GM12872 (cell line): ENCODE measurements at regions not wholly inside any gene's neighbourhood (a gene's known extent, or its start where the extent isn't known, plus 50 kb on each side); places are given as distances from the start of the nearest gene placed in this dataset.
A peak's percentile ranks its signal among the peaks of the same experiment; 100 is the strongest.

Source experiments
- CTCF ChIP-seq: IDR thresholded peaks from 3 replicates; pipeline ENCODE4 v1.5.1; 2011; ENCODE audit warnings: low read depth, mild to moderate bottlenecking, low read length, moderate library complexity; ENCODE audit not compliant: insufficient read depth

DNA sequence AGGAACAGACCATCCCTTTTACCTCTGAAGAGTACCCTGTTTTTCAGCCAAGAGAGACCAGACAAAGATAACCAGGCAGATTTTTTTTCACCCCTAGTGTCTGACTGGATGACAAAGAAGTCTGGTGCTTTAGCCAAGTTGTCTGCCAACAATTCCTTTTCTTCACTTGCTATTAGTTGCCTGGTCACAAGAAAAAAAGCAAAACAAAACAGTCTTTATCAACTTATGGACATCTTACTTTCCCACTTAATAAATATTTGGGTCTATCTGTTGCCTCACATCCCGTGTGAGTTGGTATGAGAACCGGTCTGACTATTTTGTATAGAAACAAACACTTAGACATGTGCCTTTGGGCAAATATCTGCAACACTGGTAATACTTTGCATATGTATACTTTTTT lies 662.9 kb downstream of the PLPP3 start:
- no peak for TF ChIP-seq CTCF

DNA sequence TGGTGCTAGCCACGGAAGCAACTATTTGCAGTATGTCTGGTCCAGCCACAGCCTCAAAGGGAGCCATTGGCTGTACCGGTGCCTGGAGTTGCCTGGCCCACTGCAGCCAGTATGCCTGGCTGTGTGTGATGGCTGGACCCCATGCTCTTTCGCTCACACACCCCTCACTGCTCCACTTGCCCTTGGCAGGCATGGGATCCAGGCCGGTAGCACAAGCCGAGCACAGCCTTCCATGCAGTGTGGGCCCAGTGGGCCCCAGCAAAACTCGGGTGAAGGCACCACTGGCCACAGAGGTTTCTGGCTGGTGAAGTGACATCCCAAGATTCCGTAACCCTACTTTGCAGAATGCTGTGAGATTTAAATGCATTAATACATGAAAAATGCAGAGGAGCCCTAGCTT lies 665.8 kb downstream of the PLPP3 start:
- TF ChIP-seq CTCF: no peak

- TF ChIP-seq CTCF: no peak
Measured at GRCh38 chr1:55912438-55912837, 666.9 kb downstream of the PLPP3 start.

DNA sequence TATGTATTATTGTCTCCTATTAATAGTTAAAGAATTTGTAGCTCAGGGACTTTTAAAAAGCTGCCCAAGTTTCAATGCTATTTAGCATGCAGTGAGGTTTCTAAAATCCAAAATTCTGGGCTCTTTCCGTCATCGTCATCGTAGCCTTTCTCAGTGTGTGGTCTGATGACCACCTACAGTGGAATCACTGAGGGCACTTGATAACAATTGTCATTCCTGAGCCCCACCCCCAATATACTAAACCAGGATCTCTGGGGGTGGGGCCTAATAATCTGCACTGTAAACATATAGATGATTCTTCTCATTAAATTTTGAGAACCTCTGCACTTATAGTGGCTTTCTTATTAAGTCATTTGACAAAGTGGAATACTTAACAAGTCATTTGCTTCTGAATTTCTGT lies 674.8 kb downstream of the PLPP3 start:
- no peak for TF ChIP-seq CTCF

GRCh38 chr1:55898181-55898580 lies 681.2 kb downstream of the PLPP3 start:
- no peak for TF ChIP-seq CTCF

- no peak for TF ChIP-seq CTCF
Measured at GRCh38 chr1:55896210-55896609, 681.0 kb upstream of the USP24 start.

DNA sequence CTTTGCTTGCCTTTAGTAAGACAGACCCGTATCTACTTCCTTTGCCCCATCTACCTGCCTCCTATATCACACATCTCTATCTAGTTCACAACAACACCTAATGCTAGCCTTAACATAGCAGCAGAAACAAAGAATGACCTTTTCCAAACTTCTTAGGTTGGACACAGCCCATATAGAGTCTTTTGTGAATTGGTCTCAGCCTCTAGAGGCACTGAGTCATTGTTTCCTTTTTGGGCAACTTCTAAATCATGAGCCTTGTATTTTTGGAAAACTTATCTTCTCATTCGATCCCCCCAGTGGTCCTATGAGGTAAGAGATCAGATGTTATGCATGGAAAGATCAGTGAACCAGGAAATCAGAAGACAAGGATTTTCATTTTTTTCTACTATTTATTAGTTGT lies 679.4 kb upstream of the USP24 start:
- no peak for TF ChIP-seq CTCF

GRCh38 chr1:55893155-55893554 lies 678.0 kb upstream of the USP24 start:
- TF ChIP-seq CTCF: peak; percentile 35; the same call in 2 of the 3 replicates
